PC-9 (cell line): ENCODE measurements at regions not wholly inside any gene's neighbourhood (a gene's known extent, or its start where the extent isn't known, plus 50 kb on each side); places are given as distances from the start of the nearest gene placed in this dataset.
A peak's percentile ranks its signal among the peaks of the same experiment; 100 is the strongest.
"Not testable (repeated sequence)": the region's sequence is repeated elsewhere in the genome, so short reads cannot be mapped to it uniquely, and the experiment has no call there.

ENCODE experiments used
- BruUV-seq: library from RNA; stranded (reverse); fragments of 400-500 nt; replicated peaks from 2 replicates; lab custom pipeline; 2021; lab: Mats Ljungman, UMichigan
- CTCF ChIA-PET: fragments of 300-600 bp; sonication (Branson Sonifier 250); formaldehyde crosslinking; loops from one replicate; lab custom pipeline; 2022; ENCODE audit warnings: antibody characterized with exemption; lab: Charles Lee
- POLR2A ChIA-PET: fragments of 300-600 bp; sonication (Branson Sonifier 250); formaldehyde crosslinking; loops from one replicate; lab custom pipeline; 2022; ENCODE audit warnings: antibody characterized with exemption; ENCODE audit not compliant: unreplicated experiment; lab: Charles Lee
- DNase-seq, 2 experiments: peaks; one replicate each; pipeline versions ENCODE4 v3.0.0 to v3.0.0-alpha.2; 2015 to 2022; ENCODE audit warnings: mixed read lengths in 1 of 2
- H2AFZ ChIP-seq: fragments of 200-600 bp; sonication (generic); 2 replicates; pipeline ENCODE4 v1.8.1; 2017; ENCODE audit warnings: antibody characterized with exemption
- H3F3A ChIP-seq: fragments of 200-600 bp; sonication (generic); 2 replicates; pipeline ENCODE4 v1.8.1; 2017; ENCODE audit warnings: antibody characterized with exemption, mild to moderate bottlenecking, low read depth; ENCODE audit not compliant: insufficient read depth
- H3K27ac ChIP-seq: fragments of 200-600 bp; sonication (generic); 2 replicates; pipeline ENCODE4 v1.6.1; 2016; ENCODE audit warnings: mixed run types
- H3K27me3 ChIP-seq: fragments of 200-600 bp; sonication (generic); 2 replicates; pipeline ENCODE4 v1.6.1; 2016; ENCODE audit warnings: low read depth, mixed run types; ENCODE audit not compliant: insufficient read depth
- H3K36me3 ChIP-seq: fragments of 200-600 bp; sonication (generic); 2 replicates; pipeline ENCODE4 v1.6.1; 2016; ENCODE audit warnings: low read depth, mixed run types
- H3K4me1 ChIP-seq: fragments of 200-600 bp; sonication (generic); replicated peaks from 2 replicates; pipeline ENCODE4 v1.6.1; 2016; ENCODE audit warnings: mixed run types; ENCODE audit not compliant: insufficient read depth
- H3K4me2 ChIP-seq: fragments of 200-600 bp; sonication (generic); 2 replicates; pipeline ENCODE4 v1.6.1; 2017; ENCODE audit warnings: mixed run types
- H3K4me3 ChIP-seq: fragments of 200-600 bp; sonication (generic); 2 replicates; pipeline ENCODE4 v1.6.1; 2016; ENCODE audit warnings: mixed run types
- H3K79me2 ChIP-seq: fragments of 200-600 bp; sonication (generic); 2 replicates; pipeline ENCODE4 v1.6.1; 2017; ENCODE audit warnings: low read depth, mixed run types
- H3K9me2 ChIP-seq: fragments of 200-600 bp; sonication (generic); 2 replicates; pipeline ENCODE4 v1.8.1; 2017; ENCODE audit warnings: mild to moderate bottlenecking; ENCODE audit not compliant: insufficient read depth
- H3K9me3 ChIP-seq: fragments of 200-600 bp; sonication (generic); 2 replicates; pipeline ENCODE4 v1.8.1; 2016; ENCODE audit warnings: low read depth; ENCODE audit not compliant: insufficient read depth
- H4K20me1 ChIP-seq: fragments of 200-600 bp; sonication (generic); 2 replicates; pipeline ENCODE4 v1.8.1; 2017; ENCODE audit not compliant: insufficient read depth
- CTCF ChIP-seq: fragments of 200-600 bp; sonication (generic); conservative IDR thresholded peaks from 2 replicates; pipeline ENCODE4 v1.6.1; 2017; ENCODE audit warnings: mixed run types, antibody characterized with exemption, mild to moderate bottlenecking, moderate library complexity
- EZH2 ChIP-seq: fragments of 200-600 bp; sonication (generic); IDR thresholded peaks from 2 replicates; pipeline ENCODE4 v1.8.0; 2017; ENCODE audit warnings: antibody characterized with exemption, low read depth
- intact Hi-C: fragments of 100-400 bp; cut with micrococcal nuclease; formaldehyde crosslinking; loops from one replicate; pipeline ENCODE4 v1.10.0; 2022; ENCODE audit not compliant: unreplicated experiment

- peaks cover 6% of the 10 kb centered on the region; the same call in 1 of the 2 replicates for H3K27me3 ChIP-seq
- H3K4me2 ChIP-seq: no peak overlapping the region
- H3K4me1 ChIP-seq: 0 out of 2 replicates have a peak, but pooled peaks cover 4% of the 10 kb centered on the region
- H3K9me3 ChIP-seq: no peaks in the 10 kb centered on the region; the same call in 1 of the 2 replicates
- ChIA-PET CTCF (interaction anchor here (0.7 kb wide), 1 partner anchor 1437 kb away, joined by 3 read pairs; no protein-coding TSS in a partner anchor), POLR2A (no interaction called here)
- H3K79me2 ChIP-seq: no peaks in the 10 kb centered on the region
- TF ChIP-seq EZH2 (no peak), CTCF (no peak)
- intact Hi-C loops: no loop called here
- no TSS peak for BruUV-seq
- no peak overlapping the region for H3K4me3 ChIP-seq
- no peak overlapping the region for H2AFZ ChIP-seq
- no peak overlapping the region for H3K27ac ChIP-seq
- no peaks in the 10 kb centered on the region; the same call in 1 of the 2 replicates for H3F3A ChIP-seq
- no peaks in the 10 kb centered on the region for H4K20me1 ChIP-seq
- no peaks in the 10 kb centered on the region for H3K9me2 ChIP-seq
- no peaks in the 10 kb centered on the region for H3K36me3 ChIP-seq
- no peak for DNase-seq
These were observed 163.2 kb downstream of the IER5 start for GRCh38 chr1:181251713-181252075.

GRCh38 chr1:181253601-181254000, 165.1 kb downstream of the IER5 start:
- H4K20me1 ChIP-seq, DNase-seq, POLR2A ChIA-PET, intact Hi-C loops, H3K4me2 ChIP-seq, H3K9me3 ChIP-seq, H3K79me2 ChIP-seq, H3K9me2 ChIP-seq, CTCF ChIA-PET, BruUV-seq, H3K36me3 ChIP-seq, H2AFZ ChIP-seq, H3K4me3 ChIP-seq, H3F3A ChIP-seq, H3K27ac ChIP-seq, H3K4me1 ChIP-seq: not testable (repeated sequence)
- H3K27me3 ChIP-seq: peaks cover 23% of the 10 kb centered on the region; the same call in 1 of the 2 replicates

GRCh38 chr1:181255270-181255929, 166.9 kb downstream of the IER5 start:
- peak in 1 of 2 experiments; percentile 36 for DNase-seq
- Histone ChIP-seq H3K4me1 (0 out of 2 replicates have a peak, but pooled peaks cover 4% of the 10 kb centered on the region), H3F3A (no peaks in the 10 kb centered on the region; the same call in 1 of the 2 replicates), H3K79me2 (no peaks in the 10 kb centered on the region), H3K27me3 (peaks cover 23% of the 10 kb centered on the region; the same call in 1 of the 2 replicates), H3K36me3 (no peaks in the 10 kb centered on the region), H3K4me3 (no peak overlapping the region), H3K9me3 (no peaks in the 10 kb centered on the region; the same call in 1 of the 2 replicates), H4K20me1 (no peaks in the 10 kb centered on the region), H3K4me2 (no peak overlapping the region), H2AFZ (no peak overlapping the region), H3K9me2 (no peaks in the 10 kb centered on the region), H3K27ac (no peak overlapping the region)
- intact Hi-C loops: no loop called here
- TF ChIP-seq EZH2: no peak
- no peak for TF ChIP-seq CTCF
- CTCF ChIA-PET: no interaction called here
- no TSS peak for BruUV-seq
- POLR2A ChIA-PET: no interaction called here
